Left forelimb (tissue), 1 donor: ENCODE measurements at regions not wholly inside any gene's neighbourhood (a gene's known extent, or its start where the extent isn't known, plus 50 kb on each side); places are given as distances from the start of the nearest gene placed in this dataset.

Source experiments
- DNase-seq: peaks from one replicate; pipeline ENCODE4 v3.0.0-alpha.2; 2018; ENCODE audit warnings: low spot score

- DNase-seq: no peak
Observed at GRCh38 chr3:25229586-25229985, 198.5 kb upstream of the RARB start.

DNA sequence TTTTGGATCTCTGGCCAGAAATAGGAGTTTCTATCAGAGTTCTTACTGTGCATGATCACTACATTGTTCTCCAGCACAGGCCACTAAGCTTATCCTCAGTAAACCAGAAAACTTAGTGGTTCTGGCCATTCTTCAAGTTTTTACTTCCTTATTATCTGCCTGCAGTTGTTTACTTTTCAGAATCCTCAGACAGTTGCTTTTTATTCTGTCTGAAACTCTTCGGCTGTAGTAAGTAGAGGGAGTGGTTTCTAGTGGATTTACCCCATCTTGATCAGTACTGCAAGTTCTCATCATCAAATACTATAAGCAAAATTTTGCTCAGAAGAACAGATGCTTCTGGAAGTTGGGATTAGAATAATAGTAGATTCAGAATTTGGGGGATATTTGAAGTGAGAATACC is 193.0 kb upstream of the RARB start:
- no peak for DNase-seq

- no peak for DNase-seq
Observed at GRCh38 chr3:25235466-25235865, 192.6 kb upstream of the RARB start.

- DNase-seq: no peak
Observed at GRCh38 chr3:25237602-25238001, 190.5 kb upstream of the RARB start.

- DNase-seq: no peak
Observed at GRCh38 chr3:25239042-25239441, 189.0 kb upstream of the RARB start.

- no peak for DNase-seq
Observed at GRCh38 chr3:25246913-25247312, 181.2 kb upstream of the RARB start.

GRCh38 chr3:25252291-25252690 is 175.8 kb upstream of the RARB start:
- DNase-seq: no peak

DNA sequence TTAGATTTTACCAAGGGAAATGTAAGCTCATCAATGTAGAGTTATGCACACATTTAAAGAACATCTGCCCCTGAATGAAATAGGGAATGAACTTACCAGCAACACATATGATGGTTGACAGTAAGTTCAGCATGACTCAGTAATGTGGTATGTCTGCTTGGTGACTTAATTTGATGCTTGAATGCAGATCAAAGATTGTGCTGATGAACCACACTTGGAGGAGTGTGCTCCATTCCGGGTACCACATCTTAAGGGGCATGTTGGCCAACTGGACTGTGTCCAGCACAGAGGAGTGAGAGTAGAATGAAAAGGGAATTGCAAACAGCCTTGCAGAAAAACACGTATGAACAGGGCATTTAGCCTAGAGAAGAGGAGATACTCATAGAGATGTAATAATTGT is 171.0 kb upstream of the RARB start:
- no peak for DNase-seq

DNA sequence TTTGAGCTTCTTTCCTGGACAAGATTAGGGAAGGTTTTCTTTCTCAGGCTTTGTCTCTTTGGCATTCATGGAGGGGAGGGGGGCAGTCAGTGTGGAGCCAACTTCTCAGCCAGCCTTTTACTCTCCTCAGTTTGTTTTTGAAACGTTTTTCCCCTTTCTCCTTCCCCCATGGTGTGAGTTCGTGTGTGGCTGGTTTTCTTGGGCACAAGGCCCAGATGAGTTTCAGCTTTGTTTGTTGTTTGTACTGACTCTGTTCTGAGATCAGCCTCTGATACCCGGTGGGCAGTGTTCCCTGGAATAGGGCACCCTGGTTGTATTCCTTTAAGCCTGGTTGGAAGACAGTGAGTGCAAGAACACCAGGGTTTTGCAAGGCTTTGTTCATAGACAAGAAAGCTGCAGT is 168.2 kb upstream of the RARB start:
- DNase-seq: no peak

DNA sequence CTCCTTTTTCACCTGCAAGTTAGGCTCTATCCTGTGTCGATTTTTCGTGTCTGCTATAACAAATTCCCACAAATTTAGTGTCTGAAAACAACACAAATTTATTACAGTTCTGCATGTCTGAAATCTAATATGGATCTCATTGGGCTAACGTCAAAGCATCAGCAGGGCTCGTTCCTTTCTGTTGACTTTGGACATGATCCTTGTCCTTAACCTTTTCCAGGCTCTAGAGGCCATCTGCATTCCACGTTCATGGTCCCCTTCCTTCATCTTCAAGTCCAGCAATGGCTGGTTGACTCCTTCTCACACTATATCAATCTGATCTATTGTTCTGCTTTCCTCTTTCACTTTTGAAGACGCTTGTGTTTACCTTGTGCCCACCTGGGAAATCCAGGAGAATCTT is 165.7 kb upstream of the RARB start:
- DNase-seq: no peak

GRCh38 chr3:25265284-25265683 is 162.8 kb upstream of the RARB start:
- DNase-seq: no peak

DNA sequence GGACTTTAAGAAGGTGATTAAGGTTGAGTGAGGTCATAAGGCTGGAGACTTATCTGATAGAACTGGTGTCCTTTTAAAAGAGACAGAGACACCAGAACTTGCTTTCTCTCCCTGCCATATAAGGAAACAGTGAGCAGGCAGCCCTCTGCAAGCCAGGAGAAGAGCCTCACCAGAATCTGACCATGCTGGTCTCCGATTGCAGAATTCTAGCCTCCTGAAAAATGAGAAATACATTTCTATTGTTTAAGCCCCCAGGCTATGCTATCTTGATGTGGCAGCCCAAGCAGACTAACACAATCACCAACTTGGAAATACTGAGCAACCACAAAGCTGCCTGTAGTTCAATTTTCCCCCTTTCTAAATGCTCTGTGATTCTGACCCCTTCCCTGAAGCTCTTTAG is 161.4 kb upstream of the RARB start:
- DNase-seq: no peak

DNA sequence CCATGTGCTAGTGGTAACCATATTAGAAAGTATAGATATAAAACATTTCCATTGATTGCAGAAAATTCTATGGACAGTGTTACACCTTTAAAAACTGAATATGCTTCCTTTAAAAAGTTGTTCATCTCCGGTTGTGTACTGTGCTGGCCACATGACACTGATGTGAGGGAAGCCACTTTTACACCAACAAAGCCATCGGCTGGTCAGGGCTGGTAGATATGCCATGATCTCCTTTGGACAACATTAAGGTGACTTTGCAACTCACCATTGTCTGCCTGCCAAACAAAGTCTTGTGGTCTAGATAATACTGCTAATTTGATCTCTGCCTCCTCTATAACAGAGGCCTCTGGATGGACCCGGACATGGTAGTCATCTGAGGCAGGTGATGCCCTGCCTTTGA is 156.0 kb upstream of the RARB start:
- DNase-seq: no peak

DNA sequence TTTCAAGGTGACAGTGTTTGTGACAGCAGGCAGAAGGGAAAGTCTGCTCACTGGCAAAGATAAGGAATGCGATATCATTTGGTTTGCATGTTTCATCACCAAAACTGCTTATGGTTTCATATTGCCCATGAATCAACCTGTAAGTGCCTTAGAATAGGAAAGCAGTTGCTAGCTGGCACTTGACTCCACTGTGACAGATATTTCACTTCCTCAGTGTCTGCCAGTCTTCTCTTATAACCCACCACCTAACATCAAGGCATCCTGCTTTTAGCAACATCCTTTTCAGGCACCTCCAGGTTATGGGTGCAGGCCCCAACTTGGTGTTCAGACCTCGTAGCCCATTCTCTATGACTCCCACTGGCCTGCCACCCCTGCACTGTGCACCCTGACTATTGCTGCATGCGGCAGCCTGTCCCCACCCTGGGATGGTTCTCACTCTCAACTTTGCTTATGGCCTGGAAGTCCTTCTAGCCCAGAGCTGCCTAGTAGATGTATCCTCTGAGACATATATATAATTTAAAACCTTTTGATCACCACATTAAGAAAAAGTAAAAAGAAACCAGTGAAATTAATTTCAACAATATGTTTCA is 154.4 kb upstream of the RARB start:
- DNase-seq: no peak

DNA sequence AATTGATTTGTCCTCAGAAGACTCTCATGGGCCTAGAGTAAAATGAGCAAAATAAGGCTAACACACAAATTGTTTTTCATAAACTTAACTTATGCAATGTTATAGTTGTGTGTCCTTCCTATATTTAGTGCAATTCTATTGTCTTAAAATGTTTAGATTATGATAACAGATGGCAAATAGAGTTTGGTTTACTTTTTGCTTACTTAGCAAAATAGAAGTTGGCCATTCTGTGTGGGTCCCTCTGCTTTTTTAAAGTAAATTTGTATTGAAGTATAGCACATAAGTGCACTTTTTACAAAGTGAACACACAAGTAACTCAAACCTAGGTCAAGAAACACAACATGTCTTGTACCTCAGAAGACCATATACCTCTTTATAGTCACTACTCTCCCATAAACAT is 150.6 kb upstream of the RARB start:
- no peak for DNase-seq

DNA sequence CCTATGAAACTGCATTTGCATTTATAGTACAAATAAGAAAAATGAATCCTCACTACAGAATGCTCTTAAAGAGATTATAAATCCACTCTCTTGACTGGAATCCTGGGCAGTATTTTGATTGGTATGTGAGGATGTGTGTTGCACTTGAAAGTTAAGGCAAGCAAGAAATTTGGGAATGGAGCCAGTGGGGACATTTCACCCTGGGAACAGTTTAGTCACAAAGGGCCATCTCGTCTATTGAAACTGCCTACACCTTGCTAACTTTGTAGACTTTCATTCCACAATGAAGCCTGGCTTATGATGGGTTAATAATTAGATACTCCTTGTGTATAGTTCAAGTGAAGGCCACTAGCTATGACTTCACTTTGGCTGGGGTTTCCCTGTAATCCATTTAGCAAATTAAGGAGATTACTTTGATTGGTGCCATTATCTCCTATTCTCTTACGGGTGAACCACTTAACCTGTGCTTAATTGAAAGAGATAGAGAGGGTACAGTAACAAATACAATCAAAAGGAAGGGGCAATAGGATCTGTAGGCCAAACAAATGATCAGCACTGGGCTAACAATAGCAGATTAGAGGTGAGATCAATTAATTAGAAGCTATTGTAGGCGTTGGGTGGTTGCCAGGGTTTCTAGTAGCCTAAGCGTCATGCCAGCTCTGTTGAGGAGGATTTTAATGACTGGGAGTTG is 146.9 kb upstream of the RARB start:
- no peak for DNase-seq

DNA sequence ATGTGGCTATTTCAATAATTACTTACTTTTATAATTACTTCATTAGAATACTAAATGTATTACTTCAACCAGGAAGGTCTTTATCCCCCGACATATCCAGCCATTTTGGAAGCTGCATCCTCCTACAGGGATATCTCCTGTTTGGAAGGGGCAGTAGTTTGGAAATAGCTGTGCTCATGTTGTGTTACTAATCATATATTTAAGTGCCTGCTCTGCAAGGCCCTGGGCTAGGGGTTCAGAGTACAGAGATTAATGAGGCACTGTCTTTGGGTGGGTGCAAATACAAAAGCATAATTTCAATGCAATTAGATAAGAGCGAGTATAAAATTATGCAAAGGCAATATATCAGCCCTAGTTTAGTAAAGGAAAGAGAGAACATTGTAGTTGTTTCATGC is 146.3 kb upstream of the RARB start:
- DNase-seq: no peak

- DNase-seq: no peak
Observed at GRCh38 chr3:25283613-25284012, 144.4 kb upstream of the RARB start.

- no peak for DNase-seq
Observed at GRCh38 chr3:25284249-25284648, 143.8 kb upstream of the RARB start.

DNA sequence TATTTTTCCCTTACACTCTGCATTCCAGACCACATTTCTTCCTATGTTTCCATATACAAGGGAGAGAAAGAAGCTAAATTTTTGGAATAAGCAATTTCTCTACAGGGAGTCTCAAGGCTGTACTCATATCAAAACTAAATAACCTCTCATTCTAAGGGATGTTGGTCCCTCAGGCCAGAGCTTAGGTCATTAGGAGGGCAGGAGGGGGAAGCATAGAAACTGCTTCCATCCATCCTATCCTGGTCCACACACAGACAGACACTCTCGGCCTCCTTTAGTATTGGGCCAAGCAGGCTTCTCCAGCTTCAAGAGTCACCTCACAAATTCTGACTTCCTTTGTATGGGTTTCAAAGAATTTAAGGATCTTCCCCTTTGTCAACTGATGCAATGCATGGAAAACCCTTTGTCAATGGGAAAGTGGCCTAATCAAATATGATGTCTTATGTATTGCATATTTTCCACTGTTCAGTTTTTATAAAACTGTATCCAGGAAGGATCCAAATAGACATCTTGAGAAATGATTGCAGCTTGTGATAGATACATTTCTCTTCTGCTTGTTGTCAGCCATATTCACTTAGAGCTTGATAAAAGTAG is 140.7 kb upstream of the RARB start:
- DNase-seq: no peak

DNA sequence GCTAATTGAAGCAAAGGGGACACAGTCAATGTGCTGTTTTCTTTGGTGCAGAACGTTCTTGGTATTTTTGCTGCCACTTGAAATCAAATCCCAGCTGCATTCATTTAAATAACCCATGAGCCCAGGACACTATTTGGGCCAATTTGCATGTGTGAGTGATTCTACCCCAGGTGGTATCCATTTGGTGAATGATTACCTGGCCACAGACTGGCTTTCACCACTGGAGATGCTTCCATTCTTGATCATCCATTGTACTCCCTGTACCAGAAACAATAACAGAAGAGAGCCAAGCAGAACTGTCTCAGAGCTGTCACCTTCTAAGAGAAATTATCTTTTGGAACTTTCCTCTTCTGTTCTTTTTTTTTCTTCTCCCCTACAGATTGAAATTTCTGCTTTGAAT is 139.7 kb upstream of the RARB start:
- DNase-seq: no peak

GRCh38 chr3:25289156-25289555 is 138.9 kb upstream of the RARB start:
- no peak for DNase-seq

DNA sequence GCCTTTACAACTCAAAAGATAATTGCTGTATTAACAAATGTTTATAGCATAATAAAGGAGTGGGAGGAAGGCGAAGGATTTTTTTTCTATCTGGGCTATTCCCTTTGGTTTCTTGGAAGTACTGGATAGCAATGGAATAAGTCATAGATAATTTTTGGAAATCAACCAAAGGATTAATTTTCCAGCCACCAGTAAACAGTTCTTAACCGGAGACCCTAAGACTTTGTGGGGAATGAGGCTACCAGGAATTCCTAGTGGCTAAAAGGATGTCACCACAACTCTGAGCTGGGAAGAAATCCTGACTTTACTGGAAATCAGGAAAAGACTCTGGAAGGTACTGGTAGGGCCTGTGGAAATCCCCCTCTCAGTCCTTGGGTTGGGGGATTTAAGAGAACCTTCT is 138.4 kb upstream of the RARB start:
- no peak for DNase-seq

GRCh38 chr3:25291481-25291905 is 136.6 kb upstream of the RARB start:
- no peak for DNase-seq
